Retinal pigment epithelial cell (primary cell): ENCODE measurements at regions not wholly inside any gene's neighbourhood (a gene's known extent, or its start where the extent isn't known, plus 50 kb on each side); places are given as distances from the start of the nearest gene placed in this dataset.

Experiments
- DNase-seq: peaks from one replicate; pipeline ENCODE4 v3.0.0-alpha.2; 2010; ENCODE audit warnings: low read depth
- H3K4me3 ChIP-seq: 2 replicates; pipeline ENCODE4 v1.5.1; 2011; ENCODE audit warnings: mild to moderate bottlenecking, low read length, control low read depth, moderate library complexity
- CTCF ChIP-seq: conservative IDR thresholded peaks from 2 replicates; pipeline ENCODE4 v1.5.1; 2011; ENCODE audit warnings: low read depth, low read length, control low read depth, inconsistent platforms

GRCh38 chr14:101350691-101351090 lies 210.6 kb upstream of the DIO3 start:
- H3K4me3 ChIP-seq, result no peak overlapping the region
- no peak for DNase-seq
- TF ChIP-seq CTCF, result no peak

DNA sequence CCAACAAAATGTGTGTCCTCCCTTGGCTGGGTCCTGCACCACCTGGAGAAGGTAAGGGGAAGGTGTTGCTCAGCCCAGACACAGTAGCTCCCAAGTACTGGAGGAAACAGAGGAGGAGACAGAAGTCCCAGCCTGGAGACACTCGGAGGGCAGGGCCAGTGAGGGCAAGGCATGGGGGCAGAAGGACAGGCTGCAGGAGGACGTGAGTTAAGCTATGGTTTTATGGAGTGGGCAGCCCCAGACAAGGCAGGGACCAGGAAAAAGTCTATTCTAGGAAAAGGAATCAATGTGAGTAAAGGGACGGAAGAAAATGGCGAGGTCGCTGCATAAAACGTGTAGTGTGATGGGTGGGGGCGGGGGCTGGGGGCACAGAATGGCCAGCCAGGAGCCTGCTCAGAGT lies 210.1 kb upstream of the DIO3 start:
- TF ChIP-seq CTCF, result no peak
- H3K4me3 ChIP-seq, result no peak overlapping the region

GRCh38 chr14:101351769-101352168 lies 209.5 kb upstream of the DIO3 start:
- no peak for DNase-seq
- H3K4me3 ChIP-seq, result no peak overlapping the region
- TF ChIP-seq CTCF, result no peak

More for the DNA sequence above, 210.1 kb upstream of the DIO3 start:
- DNase-seq, result no peak

DNA sequence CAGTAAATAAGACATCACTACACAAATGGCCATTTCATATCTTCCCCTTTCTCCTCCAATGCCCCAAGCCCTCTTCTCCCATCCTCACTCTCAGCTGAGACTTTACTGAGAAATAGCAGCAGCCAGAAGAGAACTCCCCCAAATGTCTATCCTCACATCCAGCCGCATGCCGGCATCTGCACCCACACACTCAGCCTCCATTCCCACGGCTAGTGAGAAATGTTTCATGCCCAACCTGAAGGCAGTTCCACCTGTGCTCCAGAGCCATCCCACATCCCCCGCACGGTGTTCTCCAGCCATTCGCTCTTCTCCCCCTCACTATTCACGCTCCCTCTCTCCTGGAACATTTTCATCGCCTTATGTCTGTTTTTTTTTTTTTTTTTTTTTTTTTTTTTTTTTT lies 208.7 kb upstream of the DIO3 start:
- no peak for DNase-seq
- TF ChIP-seq CTCF, result no peak
- H3K4me3 ChIP-seq, result no peak overlapping the region

DNA sequence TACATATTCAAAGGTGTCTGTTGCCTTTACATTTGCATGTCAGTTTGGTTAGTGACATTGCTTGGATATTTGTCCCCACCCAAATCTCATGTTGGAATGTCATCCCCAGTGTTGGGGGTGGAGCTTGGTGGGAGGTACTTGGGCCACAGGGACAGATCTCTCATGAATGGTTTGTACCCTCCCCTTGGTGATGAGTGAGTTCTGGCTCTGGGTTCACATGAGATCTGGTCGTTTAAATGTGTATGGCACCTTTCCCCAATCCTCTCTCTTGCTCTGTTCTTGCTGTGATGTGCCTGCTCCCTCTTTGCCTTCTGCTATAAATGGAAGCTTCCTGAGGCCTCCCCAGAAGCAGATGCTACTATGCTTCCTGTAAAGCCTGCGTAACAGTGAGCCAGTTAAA lies 207.9 kb upstream of the DIO3 start:
- no peak for DNase-seq
- no peak for TF ChIP-seq CTCF

GRCh38 chr14:101354726-101355125 lies 206.6 kb upstream of the DIO3 start:
- no peak for DNase-seq
- no peak overlapping the region for H3K4me3 ChIP-seq
- TF ChIP-seq CTCF, result no peak

More for the DNA sequence above, 207.9 kb upstream of the DIO3 start:
- H3K4me3 ChIP-seq, result no peak overlapping the region

DNA sequence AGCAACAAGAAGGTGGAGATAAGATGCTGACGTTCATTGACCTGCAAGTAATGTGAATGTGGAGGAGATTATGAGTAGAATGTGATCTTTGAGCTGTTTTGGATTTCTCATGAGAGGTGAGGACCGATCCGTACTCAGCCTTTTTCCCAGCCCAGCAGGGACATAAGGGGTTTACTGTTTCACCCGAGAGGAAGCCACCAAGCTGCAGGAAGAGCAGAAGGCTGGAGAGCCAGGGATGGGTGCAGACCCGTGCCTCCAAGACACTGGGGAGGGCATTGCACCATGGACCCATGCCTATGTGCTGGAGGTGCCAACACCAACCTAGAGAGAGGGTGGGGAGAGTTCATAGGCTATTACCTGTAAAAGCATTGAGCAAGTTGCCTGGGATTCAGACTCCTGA lies 206.0 kb upstream of the DIO3 start:
- TF ChIP-seq CTCF, result no peak

More for the DNA sequence above, 206.0 kb upstream of the DIO3 start:
- H3K4me3 ChIP-seq, result no peak overlapping the region
- DNase-seq, result no peak
